Tongue (tissue), 1 donor: ENCODE measurements at regions not wholly inside any gene's neighbourhood (a gene's known extent, or its start where the extent isn't known, plus 50 kb on each side); places are given as distances from the start of the nearest gene placed in this dataset.

Source experiments
- DNase-seq: peaks from one replicate; pipeline ENCODE4 v3.0.0-alpha.2; 2015

- DNase-seq, result no peak
Observed at GRCh38 chr11:20311444-20311843, 52.1 kb upstream of the HTATIP2 start.

GRCh38 chr11:20310596-20311394 lies 52.7 kb upstream of the HTATIP2 start:
- no peak for DNase-seq

GRCh38 chr11:20310137-20310536 lies 53.4 kb upstream of the HTATIP2 start:
- no peak for DNase-seq

- no peak for DNase-seq
Observed at GRCh38 chr11:20309231-20310025, 54.1 kb upstream of the HTATIP2 start.

- peak; percentile 38 for DNase-seq
Observed at GRCh38 chr11:20308601-20309000, 54.9 kb upstream of the HTATIP2 start.

GRCh38 chr11:20303391-20303965 lies 60.0 kb upstream of the HTATIP2 start:
- peak; percentile 48 for DNase-seq

- DNase-seq, result no peak
Observed at GRCh38 chr11:20293992-20294391, 69.5 kb upstream of the HTATIP2 start.

- no peak for DNase-seq
Observed at GRCh38 chr11:20293531-20293930, 70.0 kb upstream of the HTATIP2 start.

- no peak for DNase-seq
Observed at GRCh38 chr11:20289732-20290131, 73.8 kb upstream of the HTATIP2 start.

- DNase-seq, result no peak
Observed at GRCh38 chr11:20283475-20283874, 80.0 kb upstream of the HTATIP2 start.

GRCh38 chr11:20278727-20279126 lies 84.8 kb upstream of the HTATIP2 start:
- peak; percentile 61 for DNase-seq

GRCh38 chr11:20277014-20277413 lies 86.5 kb upstream of the HTATIP2 start:
- DNase-seq, result peak; percentile 23

GRCh38 chr11:20275987-20276965 lies 87.2 kb upstream of the HTATIP2 start:
- DNase-seq, result peak; percentile 87

GRCh38 chr11:20274031-20274430 lies 89.5 kb upstream of the HTATIP2 start:
- no peak for DNase-seq

GRCh38 chr11:20261526-20261925 lies 101.3 kb upstream of the DBX1 start:
- DNase-seq, result no peak

GRCh38 chr11:20260307-20260706 lies 100.0 kb upstream of the DBX1 start:
- DNase-seq, result no peak

GRCh38 chr11:20259506-20259905 lies 99.2 kb upstream of the DBX1 start:
- no peak for DNase-seq

- peak; percentile 50 for DNase-seq
Observed at GRCh38 chr11:20258376-20258895, 98.2 kb upstream of the DBX1 start.

GRCh38 chr11:20256925-20257324 lies 96.7 kb upstream of the DBX1 start:
- DNase-seq, result no peak

- no peak for DNase-seq
Observed at GRCh38 chr11:20253796-20254195, 93.5 kb upstream of the DBX1 start.

GRCh38 chr11:20251496-20251895 lies 91.2 kb upstream of the DBX1 start:
- DNase-seq, result no peak
